GM21526 (cell line): ENCODE measurements at regions not wholly inside any gene's neighbourhood (a gene's known extent, or its start where the extent isn't known, plus 50 kb on each side); places are given as distances from the start of the nearest gene placed in this dataset.

ENCODE experiments used
- ATAC-seq: cut with Tn5 transposase; IDR thresholded peaks from one replicate; pipeline ENCODE4 v1.9.1; 2021; ENCODE audit warnings: moderate library complexity; ENCODE audit not compliant: unreplicated experiment, low FRiP score

DNA sequence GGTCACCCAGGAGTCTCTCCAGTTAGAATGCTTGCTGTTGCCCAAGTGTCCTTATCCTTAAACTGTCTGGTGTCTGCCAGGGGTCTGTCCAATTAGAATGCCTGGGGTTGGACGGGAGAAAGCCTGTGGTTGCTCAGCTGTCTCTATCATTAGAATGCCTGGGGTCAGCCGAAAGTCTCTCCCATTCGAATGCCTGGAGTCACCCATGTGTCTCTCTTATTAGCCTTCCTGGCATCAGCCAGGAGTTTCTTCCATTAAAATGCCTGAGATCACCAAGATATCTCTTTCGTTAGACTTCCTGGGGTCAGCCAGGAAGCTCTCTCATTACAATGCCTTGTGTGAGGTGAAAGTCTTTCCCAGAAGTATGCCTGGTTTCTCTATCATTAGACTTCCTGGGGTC, 1521.0 kb downstream of the UQCRFS1 start:
- no peak for ATAC-seq

DNA sequence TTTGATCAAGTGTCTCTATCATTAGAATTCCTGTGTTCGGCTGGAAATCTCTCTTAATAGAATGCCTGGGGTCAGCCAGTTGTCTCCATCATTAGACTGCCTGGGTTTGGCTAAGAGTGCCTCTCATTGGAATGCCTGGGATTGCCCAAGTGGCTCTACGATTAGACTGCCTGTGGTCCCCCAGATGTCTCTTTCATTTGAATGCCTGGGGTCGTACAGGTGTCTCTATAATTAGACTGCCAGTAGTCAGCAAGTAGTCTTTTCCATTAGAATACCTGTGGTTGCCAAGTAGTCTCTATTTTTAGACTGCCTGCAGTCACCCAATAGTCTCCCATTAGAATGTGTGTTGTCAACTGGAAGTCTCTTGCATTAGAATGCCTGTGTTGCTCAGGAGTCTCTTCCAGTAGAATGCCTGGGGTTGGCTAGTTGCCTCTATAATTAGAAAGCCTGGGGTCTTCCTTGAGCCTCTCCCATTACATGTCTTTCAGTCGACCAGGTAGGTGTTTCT, 1523.2 kb downstream of the UQCRFS1 start:
- no peak for ATAC-seq

GRCh38 chr19:27684293-27684692, 1528.7 kb downstream of the UQCRFS1 start:
- ATAC-seq, result no peak

DNA sequence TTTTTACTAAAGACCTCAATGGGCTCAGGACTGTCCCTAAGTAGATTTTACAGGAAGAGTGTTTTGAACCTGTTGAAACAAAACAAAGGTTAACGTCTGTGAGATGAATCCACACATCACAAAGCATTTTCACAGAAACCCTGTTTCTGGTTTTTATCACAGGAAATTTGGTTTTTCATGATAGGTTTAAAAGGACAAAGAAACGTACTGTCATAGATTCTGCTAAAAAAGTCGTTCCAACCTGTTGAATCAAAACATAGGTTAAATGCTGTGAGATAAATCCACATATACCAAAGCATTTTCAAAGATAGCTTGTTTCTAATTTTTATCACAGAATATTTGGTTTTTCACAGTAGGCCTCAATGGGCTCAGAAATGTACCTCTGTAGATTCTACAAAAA, 1531.0 kb downstream of the UQCRFS1 start:
- no peak for ATAC-seq

GRCh38 chr19:27679905-27680304, 1533.0 kb downstream of the UQCRFS1 start:
- no peak for ATAC-seq

DNA sequence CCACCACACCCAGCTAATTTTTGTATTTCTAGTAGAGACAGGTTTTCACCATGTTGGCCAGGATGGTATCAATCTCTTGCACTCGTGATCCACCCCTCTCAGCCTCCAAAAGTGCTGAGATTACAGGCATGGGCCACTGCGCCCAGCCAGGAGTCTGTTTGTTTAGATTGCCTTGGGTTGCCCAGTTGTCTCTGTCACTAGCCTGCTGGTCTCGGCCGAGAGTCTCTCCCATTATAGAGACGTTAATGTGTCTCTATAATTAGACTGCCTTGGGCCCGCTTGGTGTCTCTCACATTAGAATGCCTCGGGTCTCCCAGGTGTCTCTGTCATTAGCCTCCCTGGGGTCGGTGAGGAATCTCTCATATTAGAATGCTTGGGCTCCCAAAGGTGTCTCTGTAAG, 1533.6 kb downstream of the UQCRFS1 start:
- no peak for ATAC-seq

DNA sequence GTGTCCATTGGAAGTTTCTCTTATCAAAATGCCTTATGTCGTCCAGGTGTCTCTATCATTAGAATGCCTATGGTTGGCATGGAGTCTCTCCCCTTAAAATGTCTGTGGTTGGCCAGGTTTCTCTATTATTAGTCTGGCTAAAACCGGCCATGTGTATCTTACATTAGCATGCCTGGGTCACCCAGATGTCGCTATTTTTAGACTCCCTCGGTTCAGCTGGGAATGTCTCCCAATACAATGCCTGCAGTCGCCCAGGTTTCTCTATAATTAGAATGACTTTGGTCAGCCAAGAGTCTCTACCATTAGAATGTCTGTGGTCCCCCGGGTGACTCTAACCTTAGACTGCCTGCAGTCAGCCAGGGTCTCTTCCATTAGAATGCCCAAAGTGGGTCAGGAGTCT, 1536.1 kb downstream of the UQCRFS1 start:
- no peak for ATAC-seq

DNA sequence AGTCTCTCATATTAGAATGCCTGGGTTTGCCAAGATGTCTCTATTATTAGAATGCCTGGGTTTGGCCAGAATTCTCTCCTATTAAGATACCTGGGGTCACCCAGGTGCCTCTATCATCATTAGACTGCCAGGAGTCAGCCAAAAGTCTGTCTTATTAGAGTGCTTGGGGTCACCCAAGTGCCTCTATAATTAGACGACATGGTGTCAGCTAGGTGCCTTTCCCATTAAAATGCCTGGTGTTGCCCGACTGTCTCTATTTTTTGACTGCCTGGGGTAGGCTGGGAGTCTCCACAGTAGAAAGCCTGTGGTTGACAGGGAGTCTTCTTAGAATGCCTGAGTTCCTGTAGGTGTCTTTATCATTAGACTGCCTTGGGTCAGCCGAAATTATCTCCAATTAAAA, 1536.6 kb downstream of the UQCRFS1 start:
- no peak for ATAC-seq

DNA sequence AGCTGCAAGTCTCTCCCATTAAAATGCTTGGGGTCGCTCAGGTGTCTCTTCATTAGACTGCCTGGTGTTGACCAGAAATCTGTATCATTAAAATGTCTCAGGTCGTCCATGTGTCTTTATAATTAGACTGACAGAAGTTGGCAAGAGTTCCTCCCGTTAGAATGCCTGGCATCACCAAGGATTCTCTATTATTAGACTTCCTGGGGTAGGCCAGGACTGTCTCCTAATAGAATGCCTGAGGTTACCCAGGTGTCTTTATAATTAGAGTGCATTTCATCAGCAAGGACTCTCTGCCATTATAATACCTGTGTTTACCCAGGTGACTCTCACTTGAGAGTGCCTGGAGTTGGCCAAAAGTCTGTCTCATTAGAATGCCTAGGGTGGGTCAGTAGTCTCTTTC, 1537.2 kb downstream of the UQCRFS1 start:
- no peak for ATAC-seq

GRCh38 chr19:27674701-27675100, 1538.2 kb downstream of the UQCRFS1 start:
- ATAC-seq, result no peak

DNA sequence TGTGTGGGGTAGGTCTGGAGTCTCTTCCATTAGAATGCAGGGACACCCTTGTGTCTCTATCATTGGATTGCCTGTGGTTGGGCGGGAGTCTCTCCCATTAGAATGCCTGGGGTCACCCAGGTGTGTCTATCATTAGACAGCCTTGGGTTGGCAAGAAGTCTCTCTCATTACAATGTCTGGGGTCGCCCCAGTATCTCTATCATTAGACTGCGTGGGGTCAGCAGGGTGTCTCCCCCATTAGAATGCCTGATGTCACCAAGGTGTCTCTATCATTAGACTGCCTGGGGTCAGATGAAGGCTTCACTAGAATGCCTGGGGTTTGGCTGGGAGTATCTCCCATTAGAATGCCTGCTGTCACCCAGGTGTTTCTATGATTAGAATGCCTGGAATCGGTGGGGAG, 1539.0 kb downstream of the UQCRFS1 start:
- ATAC-seq, result no peak

DNA sequence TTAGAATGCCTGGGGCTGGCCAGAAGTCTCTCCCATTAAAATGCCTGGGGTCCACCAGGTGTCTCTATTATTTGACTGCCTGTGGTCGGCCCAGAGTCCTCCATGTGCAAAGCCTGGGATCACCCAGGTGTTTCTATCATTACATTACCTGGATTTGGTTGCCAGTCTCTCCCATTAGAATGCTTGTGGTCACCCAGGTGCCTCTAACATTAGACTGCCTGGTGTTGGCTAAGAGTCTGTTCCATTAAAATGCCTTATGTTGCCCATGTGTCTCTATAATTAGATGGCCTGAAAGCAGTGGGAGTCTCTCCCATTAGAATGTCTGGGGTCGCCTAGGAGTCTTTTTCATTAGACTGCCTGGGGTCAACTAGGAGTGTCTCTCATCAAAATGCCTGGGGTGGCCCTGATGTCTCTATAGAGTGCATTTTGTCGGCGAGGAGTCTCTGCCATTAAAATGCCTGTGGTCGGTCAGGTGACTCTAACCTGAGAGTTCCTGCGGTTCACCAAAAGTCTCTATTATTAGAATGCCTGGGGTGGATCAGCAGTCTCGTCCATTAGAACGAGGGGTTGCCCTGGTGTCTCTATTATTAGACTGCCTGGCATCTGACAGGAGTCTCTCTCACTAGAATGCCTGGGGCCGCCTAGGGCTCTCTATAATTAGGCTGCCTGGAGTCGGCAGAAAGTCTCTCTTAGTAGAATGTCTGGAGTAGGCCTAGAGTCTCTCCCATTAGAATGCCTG, 1540.5 kb downstream of the UQCRFS1 start:
- no peak for ATAC-seq

GRCh38 chr19:27671876-27672275, 1541.1 kb downstream of the UQCRFS1 start:
- ATAC-seq, result no peak

- ATAC-seq, result no peak
These were observed 1552.5 kb downstream of the UQCRFS1 start for GRCh38 chr19:27660428-27660827.

- no peak for ATAC-seq
These were observed 1555.5 kb downstream of the UQCRFS1 start for GRCh38 chr19:27657271-27658051.

DNA sequence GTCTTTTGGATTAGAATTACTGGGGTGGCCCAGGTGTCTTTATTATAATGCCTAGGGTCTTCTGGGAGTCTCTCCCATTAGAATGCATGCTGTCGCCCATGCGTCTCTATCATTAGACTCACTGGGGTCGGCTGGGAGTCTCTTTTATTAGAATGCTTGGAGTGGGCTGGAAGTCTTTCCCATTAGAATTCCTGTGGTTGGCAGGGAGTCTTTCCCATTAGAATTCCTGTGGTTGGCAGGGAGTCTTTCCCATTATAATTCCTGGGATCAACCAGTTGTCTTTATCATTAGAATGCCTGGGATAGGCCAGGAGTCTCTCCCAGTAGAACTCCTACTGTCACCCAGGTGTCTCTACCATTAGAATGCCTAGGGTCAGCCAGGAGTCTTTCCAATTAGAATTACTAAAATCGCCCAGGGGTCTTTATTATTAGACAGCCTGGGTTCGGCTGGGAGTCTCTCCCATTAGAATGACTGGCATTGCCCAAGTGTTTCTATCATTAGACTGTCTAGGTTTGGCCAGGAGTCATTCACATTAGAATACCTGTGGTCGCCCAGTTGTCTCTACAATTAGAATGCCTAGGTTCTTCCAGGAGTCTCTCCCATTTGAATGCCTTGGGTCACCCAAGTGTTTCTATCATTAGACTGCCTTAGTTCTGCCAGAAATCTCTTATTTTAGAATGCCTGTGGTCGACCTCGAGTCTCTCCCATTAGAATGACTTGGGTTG, 1558.5 kb downstream of the UQCRFS1 start:
- no peak for ATAC-seq

DNA sequence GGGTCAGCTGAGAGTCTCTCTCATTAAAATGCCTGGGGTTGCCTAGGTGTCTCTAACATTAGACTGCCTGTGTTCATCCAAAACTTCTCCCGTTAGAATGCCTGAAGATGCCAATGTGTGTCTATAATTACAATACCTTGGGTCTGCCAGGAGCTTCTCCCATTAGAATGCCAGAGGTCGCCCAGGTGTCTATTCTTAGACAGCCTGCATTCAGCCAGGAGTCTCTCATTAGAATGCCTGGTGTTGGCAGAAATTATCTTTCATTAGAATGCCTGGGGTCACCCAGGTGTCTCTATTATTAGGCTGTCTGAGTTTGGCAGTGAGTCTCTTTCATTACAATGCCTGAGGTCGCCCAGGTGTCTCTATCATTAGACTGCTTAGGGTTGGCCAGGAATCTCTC, 1560.2 kb downstream of the UQCRFS1 start:
- ATAC-seq, result no peak

- no peak for ATAC-seq
These were observed 1560.7 kb downstream of the UQCRFS1 start for GRCh38 chr19:27652281-27652680.

DNA sequence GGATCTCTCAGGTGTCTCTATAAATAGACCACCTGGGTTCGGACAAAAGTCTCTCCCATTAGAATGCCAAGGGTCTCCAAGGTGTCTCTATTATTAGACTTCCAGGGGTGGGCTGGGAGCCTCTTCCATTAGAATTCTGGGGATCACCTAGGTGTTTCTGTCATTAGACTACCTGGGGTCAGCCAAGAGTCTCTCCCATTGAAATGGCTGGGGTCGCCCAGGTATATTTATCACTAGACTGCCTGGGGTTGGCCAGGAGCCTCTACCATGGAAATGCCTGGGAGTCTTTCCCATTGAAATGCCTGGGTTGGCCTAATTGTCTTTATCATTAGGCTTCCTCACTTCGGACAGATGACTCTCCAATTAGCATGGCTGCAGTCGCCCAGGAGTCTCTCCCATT, 1565.5 kb downstream of the UQCRFS1 start:
- no peak for ATAC-seq

DNA sequence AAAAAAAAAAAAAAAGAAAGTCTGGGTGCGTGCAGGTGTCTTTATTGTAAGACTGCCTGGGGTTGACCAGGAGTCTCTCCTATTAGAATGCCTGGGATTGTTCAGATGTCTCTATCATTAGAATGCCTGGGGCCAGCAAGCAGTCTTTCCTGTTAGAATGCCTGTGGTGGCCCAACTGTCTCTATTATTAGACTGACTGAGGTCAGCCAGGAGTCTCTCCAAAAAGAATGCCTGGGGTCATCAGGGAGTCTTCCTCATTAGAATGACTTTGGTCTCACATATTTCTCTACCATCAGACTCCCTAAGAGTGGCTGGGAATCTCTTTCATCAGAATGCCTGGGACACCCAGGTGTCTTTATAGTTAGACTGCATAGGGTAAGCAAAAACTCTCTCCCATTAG, 1577.5 kb downstream of the UQCRFS1 start:
- no peak for ATAC-seq

DNA sequence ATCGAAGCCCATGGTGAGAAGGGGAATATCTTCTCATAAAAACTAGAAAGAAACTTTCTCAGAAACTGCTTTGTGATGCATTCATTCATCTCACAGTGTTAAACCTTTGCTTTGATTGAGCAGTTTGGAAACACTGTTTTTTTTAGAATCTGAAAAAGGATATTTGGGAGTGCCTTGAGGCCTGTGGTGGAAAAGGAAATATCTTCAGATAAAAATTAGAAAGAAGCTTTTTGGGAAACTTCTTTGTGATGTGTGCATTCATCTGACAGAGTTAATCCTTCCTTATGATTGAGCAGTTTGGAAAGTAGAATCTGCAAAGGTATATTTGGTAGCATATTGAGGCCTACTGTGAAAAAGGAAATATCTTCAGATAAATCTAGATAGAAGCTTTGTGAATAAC, 1594.9 kb downstream of the UQCRFS1 start:
- no peak for ATAC-seq
